NCI-H524 (cell line): ENCODE measurements at regions not wholly inside any gene's neighbourhood (a gene's known extent, or its start where the extent isn't known, plus 50 kb on each side); places are given as distances from the start of the nearest gene placed in this dataset.
"Not testable (repeated sequence)": the region's sequence is repeated elsewhere in the genome, so short reads cannot be mapped to it uniquely, and the experiment has no call there.

Experiments
- DNase-seq, 2 experiments: peaks; one replicate each; lab custom pipeline; 2025; lab: John Stamatoyannopoulos, UW

DNA sequence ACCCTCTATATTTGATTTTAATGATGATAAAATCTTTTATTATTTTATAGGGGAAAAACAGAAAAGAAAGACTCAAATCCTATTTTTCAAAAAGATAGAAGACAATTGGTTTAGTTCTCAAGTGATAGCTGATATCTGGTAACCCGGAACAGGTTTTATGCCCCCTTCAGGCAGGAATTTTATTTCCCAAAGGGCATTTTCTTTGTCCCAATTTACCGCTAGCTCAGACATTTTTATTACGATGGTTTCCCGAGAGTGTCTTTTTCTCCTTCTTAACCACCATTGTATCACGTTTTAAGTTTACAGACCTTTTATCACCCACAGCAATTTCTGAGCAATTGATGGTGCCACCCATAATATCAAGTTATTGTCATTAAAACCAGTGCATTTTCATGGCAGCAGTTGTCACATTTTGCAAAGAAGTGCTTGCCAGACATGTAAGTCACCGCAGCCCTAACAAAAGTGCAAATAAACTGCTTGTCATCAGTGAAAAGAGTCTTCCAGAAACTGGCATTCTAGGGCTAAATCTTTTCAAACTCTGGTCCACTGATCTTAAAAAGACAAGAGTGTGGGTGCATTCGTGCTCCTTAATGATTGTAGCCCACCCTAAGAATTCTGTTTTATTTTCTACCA is 204.8 kb upstream of the VCX start:
- no peak for DNase-seq

DNA sequence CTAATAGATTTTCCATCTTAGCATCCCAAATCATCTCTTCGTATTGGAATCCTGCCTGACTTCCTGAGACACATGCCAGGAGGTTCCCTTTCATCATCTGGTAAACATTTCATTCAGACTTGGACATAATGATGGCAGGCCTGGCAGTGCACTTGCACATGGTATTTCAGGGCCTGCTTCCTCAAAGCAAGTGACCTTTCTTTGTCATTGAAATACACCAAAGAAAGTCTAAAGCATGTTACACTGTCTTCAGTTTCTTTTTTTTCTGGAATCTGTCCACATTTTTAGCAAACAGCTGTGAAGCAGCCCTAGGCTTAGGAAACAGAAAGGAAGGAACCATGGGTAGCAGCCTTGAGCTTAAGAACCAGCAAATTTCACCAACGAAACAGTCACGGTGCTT is 205.9 kb upstream of the VCX start:
- no peak for DNase-seq

DNA sequence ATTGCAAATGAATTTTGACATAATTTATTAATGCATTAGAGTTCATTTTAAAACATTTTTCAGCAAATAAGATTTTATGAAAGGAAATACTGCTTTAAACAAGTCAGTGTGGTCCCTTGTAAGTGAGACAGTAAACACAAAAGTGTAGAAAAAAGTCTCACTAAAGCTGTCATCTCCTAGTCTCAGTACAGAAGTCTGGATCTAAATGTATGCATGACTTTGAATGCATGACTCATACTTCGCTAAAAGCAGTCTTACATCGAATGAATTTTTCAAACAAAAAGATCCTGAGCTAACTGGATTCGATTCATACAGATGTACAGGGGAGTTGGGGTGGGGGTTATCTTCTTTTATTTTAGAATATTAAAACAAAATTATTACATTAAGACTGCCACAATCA is 207.4 kb upstream of the VCX start:
- DNase-seq, result no peak

DNA sequence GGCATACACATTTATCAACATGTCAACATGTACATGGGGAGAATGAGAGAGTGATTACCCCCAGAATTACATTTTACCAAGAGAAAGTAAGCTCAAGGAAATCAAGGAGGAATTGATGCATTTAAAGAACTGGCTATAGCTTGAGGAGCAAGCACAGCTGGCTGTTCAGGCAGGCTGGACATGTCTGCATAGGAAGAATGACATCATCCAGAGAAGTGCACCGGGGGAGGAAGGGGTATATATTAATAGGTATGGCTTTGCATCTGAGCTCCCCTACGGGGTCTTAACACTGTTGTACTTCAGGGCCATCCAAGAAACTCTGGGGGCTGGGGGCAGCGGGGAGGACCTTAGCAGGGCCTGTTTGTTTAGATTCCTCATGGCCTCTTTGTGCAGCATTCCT is 222.4 kb upstream of the VCX start:
- no peak for DNase-seq

DNA sequence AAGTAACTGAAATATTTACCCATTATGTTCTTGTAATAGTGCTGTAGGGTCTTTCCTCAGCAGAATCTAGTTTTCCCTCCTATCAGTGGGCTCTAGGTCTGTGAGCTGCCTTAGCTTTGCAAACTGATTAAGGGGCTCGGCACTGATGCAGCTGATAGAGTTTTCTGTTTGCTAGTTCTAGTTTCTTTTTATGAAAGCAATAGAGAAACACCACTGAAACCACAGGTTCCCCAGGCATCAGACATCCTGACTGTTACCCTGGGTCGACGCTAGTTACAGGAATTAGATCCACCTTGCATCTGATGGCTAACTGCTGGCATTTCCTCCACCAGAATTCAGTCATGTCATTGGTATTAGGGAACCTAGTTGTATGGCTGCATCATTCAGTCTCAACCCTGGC is 225.0 kb upstream of the VCX start:
- no peak for DNase-seq

DNA sequence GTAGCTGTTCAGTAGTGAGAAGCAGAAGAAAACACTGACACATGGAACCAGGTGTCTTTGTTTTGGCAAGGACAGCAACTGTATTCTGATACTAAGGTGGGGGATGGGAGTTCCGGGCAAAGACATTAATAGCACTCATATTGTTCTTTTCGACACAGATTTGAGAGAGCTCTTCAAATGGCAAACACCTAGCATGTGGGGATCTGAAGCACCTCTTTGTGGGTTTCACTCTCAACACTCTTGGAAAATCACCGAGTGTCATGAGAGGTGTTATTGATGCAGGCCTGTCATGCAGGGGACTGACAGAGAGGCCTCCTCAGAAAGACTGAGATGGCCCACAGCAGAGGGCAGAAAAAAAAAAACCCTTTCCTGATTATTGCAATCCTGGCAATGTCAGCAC is 228.4 kb upstream of the VCX start:
- peak; percentile 1 to 78 for DNase-seq

DNA sequence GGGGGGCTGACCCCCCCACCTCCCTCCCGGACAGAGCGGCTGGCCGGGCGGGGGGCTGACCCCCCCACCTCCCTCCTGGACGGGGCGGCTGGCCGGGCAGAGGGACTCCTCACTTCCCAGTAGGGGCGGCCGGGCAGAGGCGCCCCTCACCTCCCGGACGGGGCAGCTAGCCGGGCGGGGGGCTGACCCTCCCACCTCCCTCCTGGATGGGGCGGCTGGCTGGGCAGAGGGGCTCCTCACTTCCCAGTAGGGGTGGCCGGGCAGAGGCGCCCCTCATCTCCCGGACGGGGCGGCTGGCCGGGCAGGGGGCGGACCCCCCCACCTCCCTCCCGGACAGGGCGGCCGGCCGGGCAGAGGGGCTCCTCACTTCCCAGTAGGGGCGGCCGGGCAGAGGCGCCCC is 234.3 kb upstream of the VCX start:
- DNase-seq, result not testable (repeated sequence)

DNA sequence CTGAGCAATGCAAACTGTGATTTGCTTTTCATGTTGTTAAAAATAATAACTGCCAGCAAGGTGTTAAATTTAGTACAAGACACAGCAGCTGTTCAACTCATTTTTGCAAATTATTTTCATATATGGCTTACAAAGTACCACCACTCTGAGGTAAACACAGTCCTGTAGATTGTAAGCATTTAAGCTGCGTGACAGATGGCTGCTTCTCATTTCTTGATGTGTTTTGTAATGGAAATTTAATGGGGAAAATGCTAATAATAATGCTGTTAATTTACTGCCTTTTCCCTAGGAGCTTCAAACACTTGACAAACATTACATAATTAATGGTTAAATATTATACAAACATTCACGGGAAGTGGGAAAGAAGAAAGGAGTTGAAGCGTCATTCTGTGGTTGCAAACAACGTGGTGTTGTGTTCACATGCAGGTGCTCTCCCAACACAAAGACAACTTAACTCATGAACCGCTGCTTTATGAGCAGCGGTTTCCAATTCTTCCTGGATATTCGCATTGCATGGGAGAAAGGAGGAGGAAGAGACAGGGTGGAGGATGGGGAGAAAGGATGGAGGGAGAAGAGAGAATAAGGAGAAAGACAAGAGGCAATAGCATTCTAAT is 236.8 kb upstream of the VCX start:
- DNase-seq, result peak; percentile 36 to 72

DNA sequence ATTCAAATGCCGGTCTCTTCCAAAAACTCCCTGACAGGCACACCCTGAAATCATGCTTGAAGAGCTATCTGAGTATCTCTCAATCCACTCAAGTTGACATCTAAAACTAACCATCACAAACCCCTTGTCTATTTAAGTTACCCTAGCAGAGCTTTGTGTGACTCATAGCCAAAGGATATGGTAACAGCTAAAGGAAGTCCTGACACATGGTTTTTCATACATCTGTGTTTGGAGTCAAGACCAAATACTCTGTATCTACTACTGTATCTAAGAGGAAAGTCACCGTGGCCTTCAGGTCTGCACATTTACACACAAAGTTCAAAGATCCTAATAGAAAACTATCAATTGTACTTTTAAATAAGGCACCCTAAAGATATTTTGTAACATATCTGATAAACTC is 239.6 kb upstream of the VCX start:
- DNase-seq, result no peak

DNA sequence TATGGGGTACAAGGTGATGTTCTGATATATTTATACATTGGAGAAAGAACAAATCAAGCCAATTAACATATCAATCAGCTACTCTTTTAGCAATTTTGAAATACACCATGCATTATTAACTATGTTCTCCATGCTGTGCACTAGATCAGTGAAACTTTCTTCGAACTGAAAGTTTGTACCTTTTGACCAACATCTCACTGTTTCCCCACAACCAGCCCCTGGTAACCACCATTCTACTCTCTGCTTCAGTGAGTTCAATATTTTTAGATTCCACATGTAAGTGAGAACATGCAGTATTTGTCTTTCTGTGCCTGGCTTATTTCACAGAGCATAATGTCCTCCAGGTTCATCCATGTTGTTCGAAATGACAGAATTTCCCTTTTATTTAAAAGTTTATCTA is 246.1 kb upstream of the VCX start:
- DNase-seq, result no peak

DNA sequence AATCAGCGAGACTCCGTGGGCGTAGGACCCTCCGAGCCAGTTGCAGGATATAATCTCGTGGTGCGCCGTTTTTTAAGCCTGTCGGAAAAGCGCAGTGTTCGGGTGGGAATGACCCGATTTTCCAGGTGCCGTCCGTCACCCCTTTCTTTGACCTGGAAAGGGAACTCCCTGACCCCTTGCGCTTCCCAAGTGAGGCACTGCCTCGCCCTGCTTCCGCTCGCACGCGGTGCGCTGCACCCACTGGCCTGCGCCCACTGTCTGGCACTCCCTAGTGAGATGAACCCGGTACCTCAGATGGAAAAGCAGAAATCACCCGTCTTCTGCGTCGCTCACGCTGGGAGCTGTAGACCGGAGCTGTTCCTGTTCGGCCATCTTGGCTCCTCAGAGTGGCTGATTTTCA is 249.6 kb upstream of the VCX start:
- DNase-seq, result not testable (repeated sequence)

DNA sequence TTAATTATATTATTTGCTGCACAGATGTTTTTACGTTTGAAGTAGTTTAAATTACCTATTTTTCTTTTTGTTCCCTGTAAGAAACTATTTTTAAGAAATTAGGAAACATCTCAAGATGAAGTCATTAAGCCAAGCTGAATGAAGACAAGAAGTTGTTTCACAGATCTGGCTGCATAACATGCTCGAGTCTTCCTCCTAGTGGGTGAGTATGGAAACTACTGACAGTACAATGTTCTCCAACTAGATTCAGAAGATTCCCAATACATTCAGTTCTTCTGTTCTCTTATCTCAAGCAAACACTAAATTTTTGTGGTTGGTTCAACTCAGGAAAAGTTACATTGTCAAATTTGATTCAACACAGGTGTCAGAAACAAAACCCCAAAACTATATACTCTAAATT is 256.8 kb upstream of the VCX start:
- DNase-seq, result peak; percentile 11 to 45

DNA sequence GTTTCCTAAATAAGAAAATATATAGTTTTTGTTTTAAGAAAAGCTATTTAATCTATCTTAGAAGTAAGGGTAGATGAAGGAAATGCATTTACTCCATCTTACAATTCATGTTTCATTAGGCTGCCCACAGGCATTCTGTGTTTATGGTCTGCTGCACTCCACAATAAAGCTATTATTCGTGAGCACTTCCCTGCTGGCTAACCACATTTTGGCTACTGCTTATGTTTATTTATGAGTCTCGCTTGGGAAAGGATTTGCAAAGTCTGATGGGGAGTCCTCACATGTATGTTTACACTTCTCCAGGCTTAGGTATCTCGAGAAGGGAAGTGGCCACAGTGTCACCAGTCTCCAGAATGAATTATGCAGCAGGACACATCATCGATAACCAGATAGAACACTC is 260.8 kb upstream of the VCX start:
- no peak for DNase-seq

DNA sequence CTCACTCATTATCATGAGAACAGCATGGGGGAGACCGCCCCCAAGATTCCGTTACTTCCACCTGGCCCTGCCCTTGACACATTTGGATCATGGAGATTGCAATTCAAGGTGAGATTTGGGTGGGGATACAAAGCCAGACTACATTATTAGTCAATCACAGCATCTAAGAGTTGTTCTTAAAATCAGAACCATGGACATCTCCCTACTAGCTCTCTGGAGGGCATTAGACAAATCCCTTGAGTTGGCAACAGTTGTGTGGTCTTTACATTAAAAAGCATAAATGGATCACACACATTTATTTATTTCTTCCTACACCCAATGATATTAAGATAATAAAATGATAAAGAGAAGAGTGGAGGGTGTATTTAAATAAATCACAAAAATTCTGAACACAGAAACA is 262.8 kb upstream of the VCX start:
- DNase-seq, result no peak

DNA sequence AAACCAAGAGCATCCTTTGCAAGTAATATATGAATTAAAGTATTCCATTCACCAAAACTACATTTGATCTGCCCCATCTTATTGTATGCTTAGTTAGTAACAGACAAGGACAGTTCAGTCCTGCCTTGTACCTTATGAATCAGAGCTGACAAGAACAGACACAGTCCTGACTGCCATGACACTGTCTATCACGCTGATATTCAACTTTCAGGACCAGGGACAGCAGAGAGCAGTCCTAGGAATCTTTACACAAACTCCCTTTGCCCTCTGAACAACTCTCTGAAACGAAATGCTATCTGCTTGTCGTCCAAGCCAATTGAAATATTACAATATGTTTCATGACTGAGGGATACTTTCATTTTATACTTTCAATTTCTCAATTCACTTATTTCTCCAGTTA is 268.6 kb upstream of the VCX start:
- DNase-seq, result no peak

DNA sequence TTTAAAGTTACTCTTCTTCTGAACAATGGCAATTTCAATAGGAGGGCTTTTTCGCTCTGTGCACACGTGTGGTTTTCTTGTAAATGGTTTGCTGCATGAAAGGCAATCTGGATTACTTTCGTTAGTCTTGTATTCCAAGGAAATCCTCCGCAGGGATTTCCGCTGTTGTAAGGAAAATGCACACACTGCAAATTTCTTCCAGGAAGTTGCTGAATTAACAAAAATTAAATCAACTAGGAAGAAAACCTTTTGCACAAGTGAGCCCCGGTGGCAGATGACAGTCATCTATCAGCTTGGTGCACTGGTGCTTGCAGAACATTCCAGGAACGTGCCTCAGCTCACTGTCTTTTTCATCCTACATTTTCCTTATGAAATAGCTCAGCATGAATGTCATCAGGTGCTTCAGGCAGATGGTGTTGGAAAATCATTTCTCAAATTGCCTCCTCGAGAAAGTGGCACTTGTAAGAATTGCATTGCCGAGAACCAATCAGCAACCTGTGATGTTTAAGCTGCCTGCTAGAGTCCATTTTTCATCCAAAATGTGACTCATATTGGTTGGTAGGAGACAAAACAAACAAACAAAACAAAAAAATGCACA is 272.4 kb upstream of the VCX start:
- peak; percentile 16 to 56 for DNase-seq

DNA sequence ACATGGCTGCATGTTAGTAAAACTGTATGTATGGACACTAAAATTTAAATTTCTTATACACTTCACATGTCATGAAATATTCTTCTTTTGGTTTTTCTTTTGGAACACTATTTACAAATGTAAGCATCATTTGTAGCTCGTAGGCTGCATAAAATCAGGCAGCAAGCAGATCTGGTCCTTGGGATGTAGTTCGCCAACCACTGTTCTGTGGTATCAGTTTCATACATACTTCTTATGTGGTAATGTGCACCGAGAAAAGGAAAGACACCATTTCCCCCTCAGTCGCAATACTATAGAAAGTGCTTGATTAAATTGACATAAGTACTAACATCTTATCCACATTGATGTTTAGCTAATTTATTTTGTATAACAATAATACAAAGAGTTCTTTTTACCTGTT is 274.4 kb upstream of the VCX start:
- DNase-seq, result no peak

DNA sequence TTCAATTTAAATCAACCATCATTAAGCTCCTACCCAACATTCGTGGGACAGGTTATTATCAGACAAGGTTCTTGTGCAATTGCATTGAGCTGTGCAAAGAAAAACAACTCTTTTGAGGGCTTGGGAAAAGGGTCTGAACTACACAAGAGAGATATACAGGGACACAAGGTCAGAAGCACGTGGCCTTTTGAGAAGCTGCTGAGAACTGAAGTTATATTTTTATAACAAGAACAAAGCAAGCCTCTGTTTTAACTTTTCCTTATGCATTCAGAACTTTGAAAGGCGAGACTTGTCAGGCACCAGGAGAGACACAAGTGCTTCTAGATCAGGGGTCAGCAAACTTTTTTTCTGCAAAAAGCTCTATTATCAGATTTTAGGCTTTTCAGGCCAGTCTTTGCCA is 274.8 kb upstream of the VCX start:
- DNase-seq, result no peak

DNA sequence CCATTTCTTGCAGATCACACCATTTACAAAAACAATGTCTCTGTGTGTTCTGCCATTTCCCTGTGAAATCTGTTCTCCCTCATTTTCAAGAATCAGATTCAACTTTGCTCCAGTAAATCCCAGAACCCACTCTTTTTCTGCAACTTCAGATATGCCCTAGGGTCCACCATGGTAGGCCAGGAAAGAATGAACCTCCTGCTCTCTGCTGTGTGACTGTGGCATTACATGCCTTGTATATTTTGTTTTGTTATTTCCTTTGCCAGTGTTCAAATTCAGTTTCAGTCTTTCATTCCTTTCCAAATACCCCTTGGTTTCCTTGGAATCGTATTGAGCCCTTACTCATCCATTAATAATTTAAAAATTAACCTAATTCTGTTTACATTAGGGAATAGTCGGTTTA is 290.2 kb upstream of the VCX start:
- DNase-seq, result no peak

DNA sequence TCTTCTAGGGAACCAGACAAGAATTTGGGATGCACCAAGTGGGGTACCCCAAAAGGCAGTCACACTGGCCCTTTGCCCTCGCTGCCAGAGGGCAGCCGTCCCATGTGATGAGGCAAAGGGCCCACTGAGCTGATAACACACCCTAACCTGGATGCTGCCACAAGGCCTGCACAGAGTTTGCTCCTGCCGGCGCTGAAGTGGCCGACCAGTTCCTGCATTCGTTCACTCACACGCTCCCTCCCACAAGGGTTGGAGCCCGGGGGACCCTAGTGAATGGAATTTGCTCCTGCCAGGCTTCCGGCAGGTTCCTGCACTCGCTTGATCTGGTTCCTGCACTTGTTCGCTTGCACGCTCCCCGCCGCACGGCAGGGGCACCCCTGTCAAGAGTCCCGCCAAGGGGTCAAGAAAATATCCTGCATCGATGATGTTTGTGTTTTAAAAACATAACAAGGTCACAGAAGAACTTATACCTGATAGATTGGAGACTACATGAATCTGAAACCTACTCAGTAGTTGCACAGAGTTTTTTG is 296.4 kb upstream of the VCX start:
- no peak for DNase-seq

DNA sequence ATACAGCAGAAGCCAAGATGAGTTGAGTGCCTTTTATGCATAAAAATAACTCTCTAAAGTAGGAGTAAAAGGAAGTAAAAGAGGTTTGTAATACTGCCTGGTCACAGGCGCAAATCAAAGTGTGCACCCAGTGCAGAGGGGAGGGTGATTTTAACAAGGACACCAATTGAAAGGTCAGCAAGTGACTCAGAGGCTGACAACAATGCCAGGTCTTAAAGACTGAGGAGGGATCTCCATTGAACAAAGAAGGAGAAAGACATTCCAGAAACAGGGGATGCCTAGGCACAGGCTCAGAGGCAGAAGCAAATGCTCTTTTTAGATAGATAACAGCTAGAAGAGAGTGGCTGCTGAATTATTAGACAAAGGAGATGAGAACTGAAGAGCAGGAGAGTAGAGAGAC is 297.4 kb upstream of the VCX start:
- no peak for DNase-seq

DNA sequence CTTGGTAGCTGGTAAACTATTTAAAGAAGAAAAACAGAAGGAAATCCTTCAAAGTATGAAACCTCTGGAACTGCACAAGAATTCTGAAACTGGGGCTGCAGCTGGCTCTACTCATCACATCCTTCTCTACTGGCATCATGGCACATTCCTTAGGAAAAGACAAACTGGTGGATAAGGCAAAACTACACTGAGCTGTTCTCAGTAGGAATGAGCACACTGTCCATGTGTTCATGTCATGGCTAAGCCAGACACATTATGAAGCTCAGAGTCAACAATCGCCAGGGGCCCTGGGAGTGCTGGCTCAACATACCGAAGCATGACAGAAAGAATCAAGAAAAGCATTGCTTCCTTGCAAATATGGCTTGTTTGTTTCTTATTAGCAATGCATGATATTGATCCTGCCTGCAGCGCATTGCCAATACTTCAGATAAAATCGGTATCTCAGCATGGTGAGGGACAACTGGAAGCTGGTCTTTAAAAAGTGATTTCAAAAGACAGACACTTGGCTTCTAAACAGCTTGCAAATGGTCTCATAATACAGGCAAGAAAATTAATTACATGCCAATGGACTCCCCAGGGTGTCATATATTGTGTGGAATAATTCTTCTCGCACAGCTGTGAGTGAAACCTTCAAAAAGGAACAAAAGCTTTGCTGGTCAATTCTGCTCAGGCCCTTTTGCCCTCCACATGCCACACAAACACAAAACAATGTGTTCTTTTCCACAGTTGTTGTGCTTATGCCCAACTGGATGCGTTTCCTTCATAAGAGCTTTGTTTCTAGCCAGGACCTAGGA is 300.2 kb upstream of the VCX start:
- DNase-seq, result peak; percentile 2 to 40

DNA sequence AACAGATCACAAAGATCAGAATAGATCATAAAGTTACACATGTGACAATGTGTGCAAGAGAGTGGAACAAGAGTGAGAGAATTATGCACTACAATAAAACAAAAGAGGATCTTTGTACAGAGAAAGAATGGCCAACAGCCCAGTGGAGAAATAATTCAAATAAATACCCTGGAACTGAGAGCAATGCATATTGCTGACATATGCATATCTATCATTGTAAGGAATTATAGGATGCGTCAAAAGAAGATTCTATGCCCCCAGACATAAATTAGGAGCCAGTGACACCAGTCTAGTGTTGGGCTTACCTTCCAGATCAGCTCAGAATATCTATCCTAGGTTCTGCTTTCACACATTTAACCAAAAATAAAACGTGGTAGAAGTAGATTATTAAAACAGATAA is 320.1 kb upstream of the VCX start:
- no peak for DNase-seq
